H1 (cell line): ENCODE measurements at regions not wholly inside any gene's neighbourhood (a gene's known extent, or its start where the extent isn't known, plus 50 kb on each side); places are given as distances from the start of the nearest gene placed in this dataset.

ENCODE experiments used
- CTBP2 ChIP-seq: IDR thresholded peaks from 2 replicates; pipeline ENCODE4 v1.7.0; 2011; ENCODE audit warnings: borderline replicate concordance, mild to moderate bottlenecking, moderate library complexity, mixed read lengths, low read length; ENCODE audit not compliant: insufficient read depth, insufficient read length
- KDM5A ChIP-seq: fragments of 200-600 bp; IDR thresholded peaks from 2 replicates; pipeline ENCODE4 v1.7.1; 2012; ENCODE audit warnings: mild to moderate bottlenecking, low read length, inconsistent platforms, mixed read lengths
- MAX ChIP-seq: IDR thresholded peaks from 2 replicates; pipeline ENCODE4 v1.6.1; 2012; ENCODE audit warnings: inconsistent platforms

- TF ChIP-seq CTBP2 (no peak), KDM5A (no peak), MAX (no peak)
- TF ChIP-seq, all 59 proteins: peak for 0
These were observed 76.6 kb upstream of the CST7 start (continued) for GRCh38 chr20:24872291-24873024.
